ENCODE measurements at regions not wholly inside any gene's neighbourhood (a gene's known extent, or its start where the extent isn't known, plus 50 kb on each side); places are given as distances from the start of the nearest gene placed in this dataset.

DNA sequence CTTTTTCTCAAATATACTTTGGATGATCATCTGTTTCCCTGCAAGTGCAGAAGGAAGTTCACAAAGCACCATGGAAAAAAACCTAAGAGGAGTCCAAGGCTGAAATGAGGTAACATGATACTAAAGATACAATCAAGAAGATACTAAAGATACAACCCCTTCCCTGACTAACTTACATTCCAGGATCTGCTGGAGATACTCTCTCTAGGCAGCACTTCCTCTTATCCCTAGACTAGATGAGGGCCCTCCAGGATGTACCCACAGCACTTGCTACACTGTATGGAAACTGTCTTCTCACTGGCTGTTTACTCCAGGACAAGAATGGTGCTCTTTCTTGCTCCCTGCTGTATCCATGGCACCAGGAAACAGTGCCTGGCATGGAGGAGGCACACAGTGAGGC, 116.4 kb upstream of the NFE2L3 start:
- no peak overlapping the region for H3K27ac Mint-ChIP-seq (ENCODE audit: unreplicated experiment)
- no peaks in the 10 kb centered on the region for H3K36me3 Mint-ChIP-seq (ENCODE audit: low read depth)
- H3K4me3 Mint-ChIP-seq (ENCODE audit: unreplicated experiment), result no peak overlapping the region
- H3K27me3 Mint-ChIP-seq (ENCODE audit: low read depth), result peaks cover 34% of the 10 kb centered on the region
- TF ChIP-seq, protein P1, sequence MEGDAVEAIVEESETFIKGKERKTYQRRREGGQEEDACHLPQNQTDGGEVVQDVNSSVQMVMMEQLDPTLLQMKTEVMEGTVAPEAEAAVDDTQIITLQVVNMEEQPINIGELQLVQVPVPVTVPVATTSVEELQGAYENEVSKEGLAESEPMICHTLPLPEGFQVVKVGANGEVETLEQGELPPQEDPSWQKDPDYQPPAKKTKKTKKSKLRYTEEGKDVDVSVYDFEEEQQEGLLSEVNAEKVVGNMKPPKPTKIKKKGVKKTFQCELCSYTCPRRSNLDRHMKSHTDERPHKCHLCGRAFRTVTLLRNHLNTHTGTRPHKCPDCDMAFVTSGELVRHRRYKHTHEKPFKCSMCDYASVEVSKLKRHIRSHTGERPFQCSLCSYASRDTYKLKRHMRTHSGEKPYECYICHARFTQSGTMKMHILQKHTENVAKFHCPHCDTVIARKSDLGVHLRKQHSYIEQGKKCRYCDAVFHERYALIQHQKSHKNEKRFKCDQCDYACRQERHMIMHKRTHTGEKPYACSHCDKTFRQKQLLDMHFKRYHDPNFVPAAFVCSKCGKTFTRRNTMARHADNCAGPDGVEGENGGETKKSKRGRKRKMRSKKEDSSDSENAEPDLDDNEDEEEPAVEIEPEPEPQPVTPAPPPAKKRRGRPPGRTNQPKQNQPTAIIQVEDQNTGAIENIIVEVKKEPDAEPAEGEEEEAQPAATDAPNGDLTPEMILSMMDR (IDR thresholded peaks at IDR 0.05), result no peak
- peaks cover 3% of the 10 kb centered on the region for H3K9me3 Mint-ChIP-seq (ENCODE audit: low read depth)
- DNase-seq (ENCODE audit: low spot score), result no peak
- H3K4me1 Mint-ChIP-seq (ENCODE audit: low read depth), result no peaks in the 10 kb centered on the region

DNA sequence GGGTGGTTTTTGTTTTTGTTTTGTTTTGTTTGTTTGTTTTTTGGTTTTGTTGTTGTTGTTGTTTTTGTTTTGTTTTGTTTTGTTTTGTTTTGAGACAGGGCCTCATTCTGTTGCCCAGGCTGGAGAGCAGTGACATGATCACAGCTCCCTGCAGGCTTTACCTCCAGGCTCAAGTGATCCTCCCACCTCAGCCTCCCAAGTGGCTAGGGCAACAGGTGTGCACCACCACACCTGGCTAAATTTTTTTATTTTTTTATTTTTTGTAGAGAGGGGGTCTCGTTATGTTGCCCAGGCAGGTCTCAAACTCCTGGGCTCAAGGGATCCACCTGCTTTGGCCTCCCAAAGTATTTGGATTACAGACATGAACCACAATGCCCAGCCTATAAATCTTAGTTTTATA, 115.9 kb upstream of the NFE2L3 start:
- no peak for DNase-seq (ENCODE audit: low spot score)
- no peaks in the 10 kb centered on the region for H3K4me1 Mint-ChIP-seq (ENCODE audit: low read depth)
- H3K9me3 Mint-ChIP-seq (ENCODE audit: low read depth), result peaks cover 3% of the 10 kb centered on the region
- peaks cover 30% of the 10 kb centered on the region for H3K27me3 Mint-ChIP-seq (ENCODE audit: low read depth)
- H3K4me3 Mint-ChIP-seq (ENCODE audit: unreplicated experiment), result no peak overlapping the region
- no peak overlapping the region for H3K27ac Mint-ChIP-seq (ENCODE audit: unreplicated experiment)
- TF ChIP-seq, protein P1 (IDR thresholded peaks at IDR 0.05), result no peak
- H3K36me3 Mint-ChIP-seq (ENCODE audit: low read depth), result no peaks in the 10 kb centered on the region

- Mint-ChIP-seq H3K27ac (ENCODE audit: unreplicated experiment) (no peak overlapping the region), H3K9me3 (ENCODE audit: low read depth) (peaks cover 3% of the 10 kb centered on the region), H3K4me1 (ENCODE audit: low read depth) (no peaks in the 10 kb centered on the region)
These were observed 113.6 kb upstream of the NFE2L3 start for GRCh38 chr7:26038201-26038990.

GRCh38 chr7:26040085-26040484, 111.9 kb upstream of the NFE2L3 start:
- peaks cover 3% of the 10 kb centered on the region for H3K9me3 Mint-ChIP-seq (ENCODE audit: low read depth)
- TF ChIP-seq, protein P1 (IDR thresholded peaks at IDR 0.05), result no peak
- H3K27ac Mint-ChIP-seq (ENCODE audit: unreplicated experiment), result no peak overlapping the region
- no peaks in the 10 kb centered on the region for H3K36me3 Mint-ChIP-seq (ENCODE audit: low read depth)
- H3K27me3 Mint-ChIP-seq (ENCODE audit: low read depth), result peaks cover 30% of the 10 kb centered on the region
- no peak for DNase-seq (ENCODE audit: low spot score)
- H3K4me1 Mint-ChIP-seq (ENCODE audit: low read depth), result no peaks in the 10 kb centered on the region
- H3K4me3 Mint-ChIP-seq (ENCODE audit: unreplicated experiment), result no peak overlapping the region

More at GRCh38 chr7:26038201-26038990, 113.6 kb upstream of the NFE2L3 start:
- TF ChIP-seq, protein P1 (IDR thresholded peaks at IDR 0.05), result no peak
- no peak overlapping the region for H3K4me3 Mint-ChIP-seq (ENCODE audit: unreplicated experiment)
- DNase-seq (ENCODE audit: low spot score), result no peak
- H3K36me3 Mint-ChIP-seq (ENCODE audit: low read depth), result no peaks in the 10 kb centered on the region
- H3K27me3 Mint-ChIP-seq (ENCODE audit: low read depth), result peaks cover 25% of the 10 kb centered on the region

DNA sequence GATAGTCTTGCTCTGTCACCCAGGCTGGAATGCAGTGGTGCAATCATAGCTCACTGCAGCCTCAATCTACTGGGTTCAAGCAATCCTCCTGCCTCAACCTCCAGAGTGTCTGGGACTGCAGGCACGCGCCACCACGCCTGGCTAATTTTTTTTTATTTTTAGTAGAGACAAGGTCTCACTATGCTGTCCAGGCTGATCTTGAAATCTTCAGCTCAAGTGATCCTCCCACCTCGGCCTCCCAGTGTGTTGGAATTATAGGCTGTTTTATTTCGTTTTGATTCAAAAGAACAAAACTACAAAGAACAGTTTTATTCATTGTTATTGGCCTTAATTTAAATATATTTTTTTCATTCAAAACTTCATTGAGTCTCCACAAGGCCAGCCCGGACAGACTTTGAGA, 109.8 kb upstream of the NFE2L3 start:
- H3K27me3 Mint-ChIP-seq (ENCODE audit: low read depth), result peaks cover 30% of the 10 kb centered on the region
- no peaks in the 10 kb centered on the region for H3K36me3 Mint-ChIP-seq (ENCODE audit: low read depth)
- H3K9me3 Mint-ChIP-seq (ENCODE audit: low read depth), result no peaks in the 10 kb centered on the region
- H3K4me3 Mint-ChIP-seq (ENCODE audit: unreplicated experiment), result no peak overlapping the region
- no peak overlapping the region for H3K27ac Mint-ChIP-seq (ENCODE audit: unreplicated experiment)
- TF ChIP-seq, protein P1 (IDR thresholded peaks at IDR 0.05), result no peak
- H3K4me1 Mint-ChIP-seq (ENCODE audit: low read depth), result no peaks in the 10 kb centered on the region
- DNase-seq (ENCODE audit: low spot score), result no peak

All from chondrocyte (in vitro differentiated cells).